ENCODE measurements at regions not wholly inside any gene's neighbourhood (a gene's known extent, or its start where the extent isn't known, plus 50 kb on each side); places are given as distances from the start of the nearest gene placed in this dataset.
A peak's percentile ranks its signal among the peaks of the same experiment; 100 is the strongest.

GRCh38 chr4:123984886-123985285, 588.3 kb downstream of the SPRY1 start:
- Histone ChIP-seq H3K4me1 (peaks cover 12% of the 10 kb centered on the region), H3K4me3 (no peak overlapping the region), H3K27ac (peak overlapping the region; percentile 64), H3K27me3 (ENCODE audit: low read depth) (no peaks in the 10 kb centered on the region), H3K36me3 (no peaks in the 10 kb centered on the region), H3K9me3 (peaks cover 3% of the 10 kb centered on the region)
- no peak for TF ChIP-seq CTCF (IDR thresholded peaks at IDR 0.05)
- intact Hi-C loops (cut with DNase I): no loop called here
- peak; percentile 45 to 48 for ATAC-seq
- DNase-seq: no peak

- Histone ChIP-seq H3K4me1 (peaks cover 12% of the 10 kb centered on the region), H3K27me3 (ENCODE audit: low read depth) (no peaks in the 10 kb centered on the region), H3K27ac (peak overlapping the region; percentile 64), H3K9me3 (peaks cover 3% of the 10 kb centered on the region), H3K36me3 (no peaks in the 10 kb centered on the region), H3K4me3 (no peak overlapping the region)
- DNase-seq: no peak
- intact Hi-C loops (cut with DNase I): no loop called here
- peak; percentile 42 to 69 for ATAC-seq
- TF ChIP-seq CTCF (IDR thresholded peaks at IDR 0.05): no peak
These were observed 589.7 kb downstream of the SPRY1 start for GRCh38 chr4:123986268-123986798.

- Histone ChIP-seq H3K9me3 (peaks cover 6% of the 10 kb centered on the region), H3K27me3 (ENCODE audit: low read depth) (no peaks in the 10 kb centered on the region), H3K36me3 (no peaks in the 10 kb centered on the region), H3K4me1 (peaks cover 12% of the 10 kb centered on the region), H3K4me3 (no peak overlapping the region), H3K27ac (peak overlapping the region; percentile 25)
- no peak for DNase-seq
- intact Hi-C loops (cut with DNase I): no loop called here
- no peak for ATAC-seq
- no peak for TF ChIP-seq CTCF (IDR thresholded peaks at IDR 0.05)
These were observed 590.8 kb downstream of the SPRY1 start for GRCh38 chr4:123987408-123987807.

GRCh38 chr4:123990310-123990870, 593.8 kb downstream of the SPRY1 start:
- intact Hi-C loops (cut with DNase I): no loop called here
- TF ChIP-seq CTCF (IDR thresholded peaks at IDR 0.05): no peak
- Histone ChIP-seq H3K4me1 (peaks cover 12% of the 10 kb centered on the region), H3K27ac (no peak overlapping the region), H3K36me3 (no peaks in the 10 kb centered on the region), H3K9me3 (peaks cover 6% of the 10 kb centered on the region), H3K4me3 (no peak overlapping the region), H3K27me3 (ENCODE audit: low read depth) (no peaks in the 10 kb centered on the region)
- ATAC-seq (no peak), DNase-seq (no peak)

- Histone ChIP-seq H3K27me3 (ENCODE audit: low read depth) (no peaks in the 10 kb centered on the region), H3K36me3 (no peaks in the 10 kb centered on the region), H3K27ac (no peak overlapping the region), H3K4me1 (no peaks in the 10 kb centered on the region), H3K9me3 (peaks cover 6% of the 10 kb centered on the region), H3K4me3 (no peak overlapping the region)
- DNase-seq (no peak), ATAC-seq (no peak)
- intact Hi-C loops (cut with DNase I): no loop called here
- TF ChIP-seq CTCF (IDR thresholded peaks at IDR 0.05): no peak
These were observed 598.3 kb downstream of the SPRY1 start for GRCh38 chr4:123994917-123995316.

Data from lower lobe of right lung (tissue), 2 donors.